ENCODE measurements at regions not wholly inside any gene's neighbourhood (a gene's known extent, or its start where the extent isn't known, plus 50 kb on each side); places are given as distances from the start of the nearest gene placed in this dataset.

GRCh38 chr18:53943326-53943860 is 281.1 kb downstream of the MBD2 start:
- TF ChIP-seq CTCF (IDR thresholded peaks at IDR 0.05) (no peak), POLR2A (IDR thresholded peaks at IDR 0.05) (no peak)

Measured in lower leg skin (tissue), 3 donors.